Effector memory CD4-positive, alpha-beta T cell (primary cell): ENCODE measurements at regions not wholly inside any gene's neighbourhood (a gene's known extent, or its start where the extent isn't known, plus 50 kb on each side); places are given as distances from the start of the nearest gene placed in this dataset.

Experiments
- DNase-seq, 3 donors: peaks; one replicate each; pipeline ENCODE4 v3.0.0-alpha.2; 2020
- H3K27ac ChIP-seq: 2 replicates; pipeline ENCODE4 v1.7.0; 2013; ENCODE audit warnings: mild to moderate bottlenecking, low read length, moderate library complexity; ENCODE audit not compliant: insufficient read depth, poor library complexity, severe bottlenecking
- H3K27me3 ChIP-seq: replicated peaks from 2 replicates; pipeline ENCODE4 v1.7.0; 2013; ENCODE audit warnings: mild to moderate bottlenecking, low read length; ENCODE audit not compliant: insufficient read depth, control insufficient read depth, poor library complexity, severe bottlenecking
- H3K36me3 ChIP-seq: 2 replicates; pipeline ENCODE4 v1.7.0; 2013; ENCODE audit warnings: mild to moderate bottlenecking, low read length, moderate library complexity; ENCODE audit not compliant: control insufficient read depth, insufficient read depth
- H3K4me1 ChIP-seq: 2 replicates; pipeline ENCODE4 v1.7.0; 2013; ENCODE audit warnings: low read length, mild to moderate bottlenecking; ENCODE audit not compliant: control insufficient read depth, insufficient read depth, poor library complexity, severe bottlenecking
- H3K4me3 ChIP-seq: 2 replicates; pipeline ENCODE4 v1.7.0; 2013; ENCODE audit warnings: low read length, low read depth, mild to moderate bottlenecking; ENCODE audit not compliant: insufficient read depth, poor library complexity, severe bottlenecking
- H3K9me3 ChIP-seq: 2 replicates; pipeline ENCODE4 v1.7.0; 2013; ENCODE audit warnings: mild to moderate bottlenecking, low read length, moderate library complexity; ENCODE audit not compliant: control insufficient read depth

GRCh38 chr3:117263270-117263669, 553.7 kb downstream of the TUSC7 start:
- no peaks in the 10 kb centered on the region for H3K9me3 ChIP-seq
- DNase-seq: no peak
- H3K27me3 ChIP-seq: no peaks in the 10 kb centered on the region
- H3K4me3 ChIP-seq: no peak overlapping the region
- no peaks in the 10 kb centered on the region for H3K4me1 ChIP-seq
- H3K36me3 ChIP-seq: no peaks in the 10 kb centered on the region
- no peak overlapping the region for H3K27ac ChIP-seq

GRCh38 chr3:117263745-117264144, 554.2 kb downstream of the TUSC7 start:
- Histone ChIP-seq H3K27me3 (no peaks in the 10 kb centered on the region), H3K27ac (no peak overlapping the region), H3K4me3 (no peak overlapping the region), H3K9me3 (no peaks in the 10 kb centered on the region), H3K4me1 (no peaks in the 10 kb centered on the region), H3K36me3 (no peaks in the 10 kb centered on the region)
- no peak for DNase-seq

- no peaks in the 10 kb centered on the region for H3K27me3 ChIP-seq
These were observed 554.8 kb downstream of the TUSC7 start for GRCh38 chr3:117264204-117264994.

GRCh38 chr3:117266806-117267205, 557.2 kb downstream of the TUSC7 start:
- H3K4me1 ChIP-seq: no peaks in the 10 kb centered on the region
- DNase-seq: no peak

More at GRCh38 chr3:117264204-117264994, 554.8 kb downstream of the TUSC7 start:
- H3K4me3 ChIP-seq: no peak overlapping the region
- no peak overlapping the region for H3K27ac ChIP-seq
- H3K36me3 ChIP-seq: no peaks in the 10 kb centered on the region
- no peaks in the 10 kb centered on the region for H3K9me3 ChIP-seq
- H3K4me1 ChIP-seq: no peaks in the 10 kb centered on the region
- no peak for DNase-seq

GRCh38 chr3:117268318-117268717, 558.7 kb downstream of the TUSC7 start:
- H3K4me3 ChIP-seq: no peak overlapping the region
- H3K27me3 ChIP-seq: no peaks in the 10 kb centered on the region
- H3K9me3 ChIP-seq: no peaks in the 10 kb centered on the region
- no peaks in the 10 kb centered on the region for H3K36me3 ChIP-seq
- no peak for DNase-seq
- H3K27ac ChIP-seq: no peak overlapping the region
- H3K4me1 ChIP-seq: no peaks in the 10 kb centered on the region

More at GRCh38 chr3:117266806-117267205, 557.2 kb downstream of the TUSC7 start:
- no peaks in the 10 kb centered on the region for H3K36me3 ChIP-seq
- no peak overlapping the region for H3K27ac ChIP-seq
- no peak overlapping the region for H3K4me3 ChIP-seq
- H3K27me3 ChIP-seq: no peaks in the 10 kb centered on the region
- H3K9me3 ChIP-seq: no peaks in the 10 kb centered on the region

- H3K36me3 ChIP-seq: no peaks in the 10 kb centered on the region
- no peak overlapping the region for H3K27ac ChIP-seq
- no peaks in the 10 kb centered on the region for H3K4me1 ChIP-seq
- no peaks in the 10 kb centered on the region for H3K27me3 ChIP-seq
- no peaks in the 10 kb centered on the region for H3K9me3 ChIP-seq
- no peak overlapping the region for H3K4me3 ChIP-seq
- DNase-seq: no peak
These were observed 562.7 kb downstream of the TUSC7 start for GRCh38 chr3:117272274-117272673.

- H3K4me3 ChIP-seq: no peak overlapping the region
- H3K9me3 ChIP-seq: no peaks in the 10 kb centered on the region
- no peak for DNase-seq
- no peaks in the 10 kb centered on the region for H3K27me3 ChIP-seq
- no peaks in the 10 kb centered on the region for H3K36me3 ChIP-seq
- no peaks in the 10 kb centered on the region for H3K4me1 ChIP-seq
- H3K27ac ChIP-seq: no peak overlapping the region
These were observed 563.4 kb downstream of the TUSC7 start for GRCh38 chr3:117272876-117273523.

GRCh38 chr3:117277816-117278215, 568.2 kb downstream of the TUSC7 start:
- Histone ChIP-seq H3K36me3 (no peaks in the 10 kb centered on the region), H3K9me3 (no peaks in the 10 kb centered on the region)
- no peak for DNase-seq

GRCh38 chr3:117278424-117279190, 569.0 kb downstream of the TUSC7 start:
- H3K4me1 ChIP-seq: no peaks in the 10 kb centered on the region
- H3K4me3 ChIP-seq: no peak overlapping the region
- no peak for DNase-seq
- H3K36me3 ChIP-seq: no peaks in the 10 kb centered on the region
- H3K9me3 ChIP-seq: no peaks in the 10 kb centered on the region
- no peaks in the 10 kb centered on the region for H3K27me3 ChIP-seq
- no peak overlapping the region for H3K27ac ChIP-seq

More at GRCh38 chr3:117277816-117278215, 568.2 kb downstream of the TUSC7 start:
- no peak overlapping the region for H3K27ac ChIP-seq
- no peaks in the 10 kb centered on the region for H3K27me3 ChIP-seq
- H3K4me1 ChIP-seq: no peaks in the 10 kb centered on the region
- H3K4me3 ChIP-seq: no peak overlapping the region

- Histone ChIP-seq H3K36me3 (no peaks in the 10 kb centered on the region), H3K9me3 (no peaks in the 10 kb centered on the region), H3K4me1 (no peaks in the 10 kb centered on the region), H3K4me3 (no peak overlapping the region), H3K27ac (no peak overlapping the region), H3K27me3 (no peaks in the 10 kb centered on the region)
- no peak for DNase-seq
These were observed 571.8 kb downstream of the TUSC7 start for GRCh38 chr3:117281371-117281770.
